ENCODE measurements at regions not wholly inside any gene's neighbourhood (a gene's known extent, or its start where the extent isn't known, plus 50 kb on each side); places are given as distances from the start of the nearest gene placed in this dataset.
A peak's percentile ranks its signal among the peaks of the same experiment; 100 is the strongest.

- peak; percentile 52 for DNase-seq
- Histone ChIP-seq H3K4me3 (ENCODE audit: low read length) (no peak overlapping the region), H3K4me1 (ENCODE audit: control insufficient read depth, insufficient read depth, low read length) (peaks cover 29% of the 10 kb centered on the region), H3K27me3 (ENCODE audit: control insufficient read depth, insufficient read depth, low read length) (no peaks in the 10 kb centered on the region), H3K27ac (ENCODE audit: low read length) (no peak overlapping the region), H3K36me3 (ENCODE audit: control insufficient read depth, insufficient read depth, low read length) (no peaks in the 10 kb centered on the region), H3K9me3 (replicated peaks; ENCODE audit: control insufficient read depth, low read depth, low read length) (no peaks in the 10 kb centered on the region)
- 90% methylated on average over 4 of the region's 4 CpGs for WGBS (ENCODE audit: insufficient coverage)
Observed at GRCh38 chr1:182147136-182147820, 85.8 kb upstream of the ZNF648 start.

DNA sequence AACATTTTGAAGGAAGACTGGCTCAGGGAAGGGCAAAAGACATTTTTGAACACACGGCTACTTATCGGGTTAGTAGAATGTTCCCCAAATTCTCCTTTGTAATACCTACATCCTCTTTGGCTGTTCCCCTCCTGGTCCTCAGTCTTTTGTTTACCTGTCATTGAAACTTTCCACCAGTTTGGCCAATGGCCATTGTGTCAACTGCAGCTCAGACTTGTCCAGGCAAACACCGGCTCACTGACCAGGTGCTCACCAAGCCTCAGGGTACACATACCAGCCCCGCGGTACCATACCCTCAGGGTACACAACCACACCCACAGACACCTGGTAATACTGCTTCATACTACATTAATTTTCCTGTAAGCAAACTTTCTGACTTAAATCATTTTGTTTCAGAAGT, 84.8 kb upstream of the ZNF648 start:
- Histone ChIP-seq H3K9me3 (replicated peaks; ENCODE audit: control insufficient read depth, low read depth, low read length) (no peaks in the 10 kb centered on the region), H3K27me3 (ENCODE audit: control insufficient read depth, insufficient read depth, low read length) (no peaks in the 10 kb centered on the region), H3K27ac (ENCODE audit: low read length) (no peak overlapping the region), H3K4me1 (ENCODE audit: control insufficient read depth, insufficient read depth, low read length) (peaks cover 29% of the 10 kb centered on the region), H3K4me3 (ENCODE audit: low read length) (no peak overlapping the region), H3K36me3 (ENCODE audit: control insufficient read depth, insufficient read depth, low read length) (no peaks in the 10 kb centered on the region)
- 90% methylated on average over 5 of the region's 5 CpGs for WGBS (ENCODE audit: insufficient coverage)
- DNase-seq: no peak

GRCh38 chr1:182145441-182145840, 83.9 kb upstream of the ZNF648 start:
- H3K4me1 ChIP-seq (ENCODE audit: control insufficient read depth, insufficient read depth, low read length): peaks cover 29% of the 10 kb centered on the region
- H3K9me3 ChIP-seq (replicated peaks; ENCODE audit: control insufficient read depth, low read depth, low read length): no peaks in the 10 kb centered on the region
- no peak for DNase-seq
- no peaks in the 10 kb centered on the region for H3K27me3 ChIP-seq (ENCODE audit: control insufficient read depth, insufficient read depth, low read length)
- 86% methylated on average over 2 of the region's 5 CpGs for WGBS (ENCODE audit: insufficient coverage)
- no peaks in the 10 kb centered on the region for H3K36me3 ChIP-seq (ENCODE audit: control insufficient read depth, insufficient read depth, low read length)
- peak overlapping the region; percentile 96 for H3K27ac ChIP-seq (ENCODE audit: low read length)
- no peak overlapping the region for H3K4me3 ChIP-seq (ENCODE audit: low read length)

DNA sequence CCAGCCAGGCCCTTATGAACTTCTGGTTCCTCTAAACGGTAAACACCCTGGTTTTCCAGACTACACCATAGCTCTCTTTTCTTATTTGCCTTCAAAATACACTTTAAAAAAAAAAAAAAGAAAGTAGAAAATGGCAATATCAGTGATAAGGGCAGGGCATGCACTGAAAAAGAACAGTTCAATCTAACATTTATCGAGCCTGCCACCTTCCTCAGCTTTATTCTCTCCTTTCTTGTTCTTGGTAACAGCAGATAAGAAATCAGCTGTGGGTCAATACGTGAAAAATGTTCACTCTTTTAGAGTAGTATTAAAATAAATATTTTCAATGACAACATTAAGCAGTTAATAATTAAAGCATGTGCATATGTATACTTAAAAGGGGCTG, 83.1 kb upstream of the ZNF648 start:
- Histone ChIP-seq H3K36me3 (ENCODE audit: control insufficient read depth, insufficient read depth, low read length) (no peaks in the 10 kb centered on the region), H3K27me3 (ENCODE audit: control insufficient read depth, insufficient read depth, low read length) (no peaks in the 10 kb centered on the region), H3K4me1 (ENCODE audit: control insufficient read depth, insufficient read depth, low read length) (peaks cover 29% of the 10 kb centered on the region), H3K4me3 (ENCODE audit: low read length) (no peak overlapping the region), H3K9me3 (replicated peaks; ENCODE audit: control insufficient read depth, low read depth, low read length) (no peaks in the 10 kb centered on the region), H3K27ac (ENCODE audit: low read length) (peak overlapping the region; percentile 96)
- no CpG with 5 or more reads among the region's 3 CpGs for WGBS (ENCODE audit: insufficient coverage)
- no peak for DNase-seq

GRCh38 chr1:182143825-182144645, 82.5 kb upstream of the ZNF648 start:
- Histone ChIP-seq H3K9me3 (replicated peaks; ENCODE audit: control insufficient read depth, low read depth, low read length) (no peaks in the 10 kb centered on the region), H3K27ac (ENCODE audit: low read length) (peak overlapping the region; percentile 96), H3K27me3 (ENCODE audit: control insufficient read depth, insufficient read depth, low read length) (no peaks in the 10 kb centered on the region), H3K4me3 (ENCODE audit: low read length) (no peak overlapping the region), H3K36me3 (ENCODE audit: control insufficient read depth, insufficient read depth, low read length) (no peaks in the 10 kb centered on the region), H3K4me1 (ENCODE audit: control insufficient read depth, insufficient read depth, low read length) (peaks cover 29% of the 10 kb centered on the region)
- 10% methylated on average over 6 of the region's 8 CpGs for WGBS (ENCODE audit: insufficient coverage)
- peak; percentile 96 for DNase-seq

GRCh38 chr1:182143154-182143657, 81.7 kb upstream of the ZNF648 start:
- no peaks in the 10 kb centered on the region for H3K9me3 ChIP-seq (replicated peaks; ENCODE audit: control insufficient read depth, low read depth, low read length)
- H3K4me1 ChIP-seq (ENCODE audit: control insufficient read depth, insufficient read depth, low read length): peaks cover 29% of the 10 kb centered on the region
- 23% methylated on average over 5 of the region's 11 CpGs for WGBS (ENCODE audit: insufficient coverage)
- H3K27ac ChIP-seq (ENCODE audit: low read length): peak overlapping the region; percentile 96
- no peak overlapping the region for H3K4me3 ChIP-seq (ENCODE audit: low read length)
- peak; percentile 93 for DNase-seq
- H3K36me3 ChIP-seq (ENCODE audit: control insufficient read depth, insufficient read depth, low read length): no peaks in the 10 kb centered on the region
- H3K27me3 ChIP-seq (ENCODE audit: control insufficient read depth, insufficient read depth, low read length): no peaks in the 10 kb centered on the region

GRCh38 chr1:182142621-182143020, 81.1 kb upstream of the ZNF648 start:
- no peaks in the 10 kb centered on the region for H3K36me3 ChIP-seq (ENCODE audit: control insufficient read depth, insufficient read depth, low read length)
- peak; percentile 6 for DNase-seq
- WGBS (ENCODE audit: insufficient coverage): 60% methylated on average over 1 of the region's 4 CpGs
- H3K27ac ChIP-seq (ENCODE audit: low read length): no peak overlapping the region
- H3K4me1 ChIP-seq (ENCODE audit: control insufficient read depth, insufficient read depth, low read length): peaks cover 29% of the 10 kb centered on the region
- no peaks in the 10 kb centered on the region for H3K27me3 ChIP-seq (ENCODE audit: control insufficient read depth, insufficient read depth, low read length)
- H3K9me3 ChIP-seq (replicated peaks; ENCODE audit: control insufficient read depth, low read depth, low read length): no peaks in the 10 kb centered on the region
- no peak overlapping the region for H3K4me3 ChIP-seq (ENCODE audit: low read length)

DNA sequence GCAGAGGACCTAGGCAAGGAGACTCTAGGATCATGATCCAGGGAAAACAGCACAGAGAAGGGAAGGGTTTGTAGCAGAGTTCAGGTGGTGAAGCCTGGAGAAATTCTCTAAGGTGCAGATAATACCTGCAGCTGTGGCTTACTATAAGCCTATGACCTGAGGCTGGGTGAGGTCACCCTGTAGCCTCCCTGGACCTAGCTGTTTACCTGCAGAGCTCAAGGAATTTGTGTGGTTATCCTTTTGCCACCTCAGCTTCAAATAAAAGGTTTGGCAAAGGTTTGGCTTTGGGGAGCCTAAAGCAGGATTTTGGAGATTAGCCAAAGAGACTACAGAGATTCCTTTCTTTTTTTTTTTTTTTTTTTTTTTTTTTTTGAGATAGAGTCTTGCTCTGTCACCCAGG, 79.5 kb upstream of the ZNF648 start:
- H3K4me3 ChIP-seq (ENCODE audit: low read length): no peak overlapping the region
- no peak overlapping the region for H3K27ac ChIP-seq (ENCODE audit: low read length)
- no peaks in the 10 kb centered on the region for H3K9me3 ChIP-seq (replicated peaks; ENCODE audit: control insufficient read depth, low read depth, low read length)
- H3K4me1 ChIP-seq (ENCODE audit: control insufficient read depth, insufficient read depth, low read length): peaks cover 29% of the 10 kb centered on the region
- no peaks in the 10 kb centered on the region for H3K27me3 ChIP-seq (ENCODE audit: control insufficient read depth, insufficient read depth, low read length)
- H3K36me3 ChIP-seq (ENCODE audit: control insufficient read depth, insufficient read depth, low read length): no peaks in the 10 kb centered on the region
- DNase-seq: no peak

DNA sequence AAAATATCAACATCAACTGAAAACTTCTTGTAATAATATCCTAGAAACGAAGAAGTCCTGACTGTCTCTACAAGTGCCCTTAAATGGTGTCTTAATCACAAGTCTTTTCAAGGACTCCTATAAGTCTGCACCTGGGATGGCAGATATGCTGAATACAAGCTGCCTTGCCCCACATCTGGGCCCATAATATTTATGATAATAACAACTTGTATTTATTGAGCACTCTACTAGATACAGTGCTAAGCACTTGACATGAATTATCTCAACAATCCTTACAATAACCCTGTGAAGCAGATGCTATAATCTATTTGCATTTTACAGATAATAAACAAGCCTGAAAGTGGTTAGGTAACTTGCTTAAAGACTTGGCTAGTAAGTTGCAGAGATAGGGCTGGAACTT, 78.0 kb upstream of the ZNF648 start:
- Histone ChIP-seq H3K4me3 (ENCODE audit: low read length) (no peak overlapping the region), H3K9me3 (replicated peaks; ENCODE audit: control insufficient read depth, low read depth, low read length) (no peaks in the 10 kb centered on the region), H3K27me3 (ENCODE audit: control insufficient read depth, insufficient read depth, low read length) (no peaks in the 10 kb centered on the region), H3K27ac (ENCODE audit: low read length) (no peak overlapping the region), H3K4me1 (ENCODE audit: control insufficient read depth, insufficient read depth, low read length) (peaks cover 19% of the 10 kb centered on the region), H3K36me3 (ENCODE audit: control insufficient read depth, insufficient read depth, low read length) (no peaks in the 10 kb centered on the region)
- DNase-seq: no peak
- no CpG with 5 or more reads among the region's 1 CpG for WGBS (ENCODE audit: insufficient coverage)

GRCh38 chr1:182137546-182137945, 76.0 kb upstream of the ZNF648 start:
- no peak overlapping the region for H3K4me3 ChIP-seq (ENCODE audit: low read length)
- no peak for DNase-seq
- H3K36me3 ChIP-seq (ENCODE audit: control insufficient read depth, insufficient read depth, low read length): no peaks in the 10 kb centered on the region
- no peak overlapping the region for H3K27ac ChIP-seq (ENCODE audit: low read length)
- H3K9me3 ChIP-seq (replicated peaks; ENCODE audit: control insufficient read depth, low read depth, low read length): peaks cover 3% of the 10 kb centered on the region
- peaks cover 2% of the 10 kb centered on the region for H3K4me1 ChIP-seq (ENCODE audit: control insufficient read depth, insufficient read depth, low read length)
- no peaks in the 10 kb centered on the region for H3K27me3 ChIP-seq (ENCODE audit: control insufficient read depth, insufficient read depth, low read length)
- no CpG with 5 or more reads among the region's 1 CpG for WGBS (ENCODE audit: insufficient coverage)

All from muscle of leg (tissue), 3 donors.